Caco-2 (cell line): ENCODE measurements at regions not wholly inside any gene's neighbourhood (a gene's known extent, or its start where the extent isn't known, plus 50 kb on each side); places are given as distances from the start of the nearest gene placed in this dataset.

Source experiments
- BruUV-seq: library from RNA; stranded (reverse); fragments of 400-500 nt; replicated peaks from 2 replicates; lab custom pipeline; 2021; lab: Mats Ljungman, UMichigan
- CTCF ChIA-PET: fragments of 300-600 bp; sonication (Branson Sonifier 250); formaldehyde crosslinking; loops from one replicate; lab custom pipeline; 2022; ENCODE audit warnings: antibody characterized with exemption; lab: Charles Lee
- POLR2A ChIA-PET: fragments of 300-600 bp; sonication (Branson Sonifier 250); formaldehyde crosslinking; loops from one replicate; lab custom pipeline; 2022; ENCODE audit warnings: antibody characterized with exemption; lab: Charles Lee
- DNase-seq, 2 experiments: peaks; one replicate each; pipeline versions ENCODE4 v3.0.0 to v3.0.0-alpha.2; 2020 to 2022
- H3K27me3 ChIP-seq: replicated peaks from 2 replicates; pipeline ENCODE4 v1.6.0; 2011; ENCODE audit warnings: low read length; ENCODE audit not compliant: control insufficient read depth, insufficient read depth
- H3K36me3 ChIP-seq: 2 replicates; pipeline ENCODE4 v1.5.1; 2011; ENCODE audit warnings: low read length; ENCODE audit not compliant: control insufficient read depth, insufficient read depth
- H3K4me1 ChIP-seq: fragments of 250-450 bp; sonication (Bioruptor Pico); 2 replicates; pipeline ENCODE4 v1.5.1; 2020; ENCODE audit warnings: mild to moderate bottlenecking
- H3K4me3 ChIP-seq: 2 replicates; pipeline ENCODE4 v1.5.1; 2011; ENCODE audit warnings: low read depth, mild to moderate bottlenecking, control low read depth, low read length
- H3K9me3 ChIP-seq: fragments of 250-450 bp; sonication (Bioruptor Pico); 2 replicates; pipeline ENCODE4 v1.5.1; 2020; ENCODE audit warnings: mild to moderate bottlenecking, moderate library complexity
- H3K27ac Mint-ChIP-seq: one replicate; pipeline ENCODE4 v1.8.0; 2022; ENCODE audit warnings: mixed read lengths; ENCODE audit not compliant: unreplicated experiment
- H3K27me3 Mint-ChIP-seq: one replicate; pipeline ENCODE4 v1.8.0; 2022; ENCODE audit warnings: mixed read lengths; ENCODE audit not compliant: insufficient read depth, unreplicated experiment
- H3K36me3 Mint-ChIP-seq: one replicate; pipeline ENCODE4 v1.8.0; 2022; ENCODE audit warnings: mild to moderate bottlenecking, mixed read lengths; ENCODE audit not compliant: insufficient read depth, unreplicated experiment
- H3K4me1 Mint-ChIP-seq: one replicate; pipeline ENCODE4 v1.8.0; 2022; ENCODE audit warnings: low read depth, mixed read lengths; ENCODE audit not compliant: unreplicated experiment
- H3K4me3 Mint-ChIP-seq: one replicate; pipeline ENCODE4 v1.8.0; 2022; ENCODE audit warnings: mild to moderate bottlenecking, moderate library complexity, mixed read lengths; ENCODE audit not compliant: unreplicated experiment
- H3K9me3 Mint-ChIP-seq: one replicate; pipeline ENCODE4 v1.8.0; 2022; ENCODE audit warnings: mixed read lengths; ENCODE audit not compliant: unreplicated experiment
- CTCF ChIP-seq, 2 experiments: fragments of 200-600 bp in 1 of 2; IDR thresholded peaks; 1 replicate in 1 of 2; 2 replicates in 1 of 2; pipeline versions ENCODE4 v1.5.1 to v1.8.0; 2011 to 2022; ENCODE audit warnings: antibody characterized with exemption in 1 of 2, control low read depth in 1 of 2, inconsistent platforms in 1 of 2, low read depth in 1 of 2, low read length in 1 of 2, mild to moderate bottlenecking in 1 of 2, moderate library complexity in 1 of 2; ENCODE audit not compliant: insufficient read depth in 1 of 2, severe bottlenecking in 1 of 2, unreplicated experiment in 1 of 2
- intact Hi-C: fragments of 100-400 bp; cut with micrococcal nuclease; formaldehyde crosslinking; loops from one replicate; pipeline ENCODE4 v1.10.0; 2022; ENCODE audit not compliant: unreplicated experiment

DNA sequence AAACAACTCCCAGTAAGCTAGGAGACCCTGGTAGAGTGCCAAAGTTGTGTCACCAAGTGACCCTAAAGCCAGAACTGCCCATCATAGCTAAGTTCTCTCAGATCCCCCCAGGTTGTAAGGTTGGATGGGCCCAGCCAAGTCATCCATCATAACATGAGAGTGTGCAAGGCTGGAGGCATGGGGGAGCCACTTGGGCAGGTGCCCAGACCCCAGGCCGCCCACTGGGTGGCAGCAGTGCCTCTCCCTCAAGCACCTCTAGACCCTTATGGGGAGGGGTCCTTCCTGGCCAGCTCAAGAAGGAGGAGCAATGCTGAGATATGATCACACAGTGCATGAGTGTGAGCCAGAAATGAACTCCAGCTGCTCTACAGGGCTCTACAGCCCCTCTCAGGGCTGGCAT lies 154.5 kb downstream of the MYLK4 start:
- POLR2A ChIA-PET, result no interaction called here
- intact Hi-C loops, result loop anchor here (1.0 kb wide), 1 partner anchor 38 kb away; no protein-coding TSS in a partner anchor

DNA sequence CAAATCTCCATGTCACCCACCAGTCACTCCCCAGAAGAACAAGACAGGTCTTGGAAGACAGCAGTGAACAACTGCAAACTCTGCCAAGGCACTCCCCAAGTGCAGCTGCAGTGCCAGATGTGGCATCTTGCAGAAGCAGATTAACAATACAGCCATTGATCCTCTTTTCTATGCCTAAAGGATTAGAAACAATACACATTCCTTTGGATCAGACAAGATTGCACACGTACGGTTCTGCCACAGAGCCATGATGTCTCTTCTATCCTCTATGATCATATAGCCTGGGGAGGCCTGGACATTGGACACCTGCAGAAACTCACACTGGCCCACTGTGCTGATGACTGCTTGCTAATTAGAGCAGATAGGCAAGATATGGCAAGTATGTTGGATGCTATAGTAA lies 155.9 kb downstream of the MYLK4 start:
- no peak for TF ChIP-seq CTCF (IDR thresholded peaks at IDR 0.05; ENCODE audit: insufficient read depth in 1 of 2, low read depth in 1 of 2, low read length in 1 of 2, severe bottlenecking in 1 of 2, unreplicated experiment in 1 of 2)
- BruUV-seq, result no TSS peak
- Histone ChIP-seq H3K9me3 (no peaks in the 10 kb centered on the region), H3K27me3 (no peaks in the 10 kb centered on the region), H3K4me1 (peaks cover 13% of the 10 kb centered on the region), H3K36me3 (no peaks in the 10 kb centered on the region), H3K4me3 (no peak overlapping the region)
- Mint-ChIP-seq H3K4me1 (peaks cover 9% of the 10 kb centered on the region), H3K9me3 (no peaks in the 10 kb centered on the region), H3K4me3 (no peak overlapping the region), H3K36me3 (no peaks in the 10 kb centered on the region), H3K27me3 (no peaks in the 10 kb centered on the region), H3K27ac (no peak overlapping the region)
- ChIA-PET POLR2A (no interaction called here), CTCF (no interaction called here)
- intact Hi-C loops, result no loop called here
- DNase-seq, result no peak

More for the DNA sequence above, 154.5 kb downstream of the MYLK4 start:
- peak in 1 of 2 experiments; percentile 31 for DNase-seq
- H3K4me3 ChIP-seq, result no peak overlapping the region
- H3K4me1 ChIP-seq, result no peaks in the 10 kb centered on the region
- Mint-ChIP-seq H3K4me1 (no peaks in the 10 kb centered on the region), H3K27me3 (no peaks in the 10 kb centered on the region), H3K9me3 (no peaks in the 10 kb centered on the region), H3K36me3 (no peaks in the 10 kb centered on the region), H3K4me3 (no peak overlapping the region), H3K27ac (no peak overlapping the region)
- no peaks in the 10 kb centered on the region for H3K36me3 ChIP-seq
- TF ChIP-seq CTCF (IDR thresholded peaks at IDR 0.05; ENCODE audit: insufficient read depth in 1 of 2, low read depth in 1 of 2, low read length in 1 of 2, severe bottlenecking in 1 of 2, unreplicated experiment in 1 of 2), result peak; percentile 19 to 48
- CTCF ChIA-PET, result interaction anchor here (1.0 kb wide), 1 partner anchor 38 kb away, joined by 4 read pairs; no protein-coding TSS in a partner anchor
- H3K27me3 ChIP-seq, result no peaks in the 10 kb centered on the region
- no peaks in the 10 kb centered on the region for H3K9me3 ChIP-seq
- BruUV-seq, result no TSS peak

- no peaks in the 10 kb centered on the region for H3K9me3 ChIP-seq
- no TSS peak for BruUV-seq
- no peak for DNase-seq
- no peaks in the 10 kb centered on the region for H3K36me3 ChIP-seq
- Mint-ChIP-seq H3K4me1 (peaks cover 25% of the 10 kb centered on the region), H3K27ac (no peak overlapping the region), H3K4me3 (no peak overlapping the region), H3K36me3 (no peaks in the 10 kb centered on the region), H3K27me3 (no peaks in the 10 kb centered on the region), H3K9me3 (no peaks in the 10 kb centered on the region)
- no peak overlapping the region for H3K4me3 ChIP-seq
- ChIA-PET CTCF (no interaction called here), POLR2A (no interaction called here)
- H3K4me1 ChIP-seq, result peaks cover 28% of the 10 kb centered on the region
- H3K27me3 ChIP-seq, result no peaks in the 10 kb centered on the region
- no peak for TF ChIP-seq CTCF (IDR thresholded peaks at IDR 0.05; ENCODE audit: insufficient read depth in 1 of 2, low read depth in 1 of 2, low read length in 1 of 2, severe bottlenecking in 1 of 2, unreplicated experiment in 1 of 2)
- intact Hi-C loops, result no loop called here
These were observed 157.6 kb downstream of the MYLK4 start for GRCh38 chr6:2593167-2593566.
